Hematopoietic multipotent progenitor cell treated with erythropoietin and hydrocortisone succinate and interleukin-3 and kit ligand, for 15 days (in vitro differentiated cells): ENCODE measurements at regions not wholly inside any gene's neighbourhood (a gene's known extent, or its start where the extent isn't known, plus 50 kb on each side); places are given as distances from the start of the nearest gene placed in this dataset.

ENCODE experiments used
- DNase-seq: peaks from one replicate; pipeline ENCODE4 v3.0.0-alpha.2; 2015; ENCODE audit warnings: low spot score

DNA sequence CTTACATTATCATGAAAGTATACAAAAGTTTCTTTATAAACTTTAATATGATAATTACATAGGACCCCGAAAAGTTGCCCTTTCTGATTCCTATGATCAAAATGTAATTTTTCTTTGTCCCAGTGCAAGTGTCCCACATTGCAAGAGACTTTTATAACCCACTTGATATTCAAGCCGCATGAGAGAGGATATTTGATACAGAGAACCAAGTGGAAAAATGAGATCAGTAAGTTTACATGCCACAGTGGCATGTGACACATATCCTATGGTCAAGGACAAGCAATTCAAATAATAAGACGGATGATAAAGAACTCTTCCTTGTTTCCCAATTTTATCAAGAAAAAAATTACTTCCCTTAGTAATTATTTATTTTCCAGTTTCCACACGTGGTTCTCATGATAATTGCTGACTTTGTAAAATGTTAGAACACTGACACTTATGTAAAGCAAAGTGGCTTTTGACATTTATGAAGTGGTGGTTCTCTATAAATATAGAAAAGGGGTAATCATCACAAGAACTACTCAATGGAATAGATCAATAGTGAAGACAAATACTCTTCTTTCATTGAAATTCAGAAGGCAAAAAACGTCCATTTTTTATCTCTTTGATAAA is 273.7 kb upstream of the NOCT start:
- no peak for DNase-seq

GRCh38 chr4:138740816-138741745 is 274.5 kb upstream of the NOCT start:
- DNase-seq = no peak

GRCh38 chr4:138736362-138736761 is 279.2 kb upstream of the NOCT start:
- no peak for DNase-seq

- no peak for DNase-seq
Measured at GRCh38 chr4:138734746-138735145, 280.8 kb upstream of the NOCT start.

- no peak for DNase-seq
Measured at GRCh38 chr4:138728566-138728965, 287.0 kb upstream of the NOCT start.

- DNase-seq = no peak
Measured at GRCh38 chr4:138727731-138728130, 287.9 kb upstream of the NOCT start.

DNA sequence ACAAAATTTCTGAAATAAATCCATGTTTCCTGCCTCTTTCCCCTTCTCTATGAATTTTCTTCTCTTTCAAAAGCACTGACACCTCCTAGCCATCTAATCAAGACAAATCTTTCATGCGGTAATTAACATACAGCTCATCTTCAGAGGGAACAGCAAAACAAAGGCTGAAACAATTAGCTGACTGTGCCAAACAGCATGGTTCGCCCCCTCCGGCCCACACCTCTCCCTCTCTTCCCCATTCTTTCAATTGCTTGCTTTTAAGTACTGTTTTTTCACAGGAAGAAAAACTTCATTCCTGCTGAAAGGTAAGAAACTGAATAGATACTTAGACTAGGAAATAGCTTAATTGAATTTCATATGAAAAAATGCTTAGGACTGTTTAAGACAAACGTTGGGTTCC is 291.1 kb upstream of the NOCT start:
- DNase-seq = no peak

DNA sequence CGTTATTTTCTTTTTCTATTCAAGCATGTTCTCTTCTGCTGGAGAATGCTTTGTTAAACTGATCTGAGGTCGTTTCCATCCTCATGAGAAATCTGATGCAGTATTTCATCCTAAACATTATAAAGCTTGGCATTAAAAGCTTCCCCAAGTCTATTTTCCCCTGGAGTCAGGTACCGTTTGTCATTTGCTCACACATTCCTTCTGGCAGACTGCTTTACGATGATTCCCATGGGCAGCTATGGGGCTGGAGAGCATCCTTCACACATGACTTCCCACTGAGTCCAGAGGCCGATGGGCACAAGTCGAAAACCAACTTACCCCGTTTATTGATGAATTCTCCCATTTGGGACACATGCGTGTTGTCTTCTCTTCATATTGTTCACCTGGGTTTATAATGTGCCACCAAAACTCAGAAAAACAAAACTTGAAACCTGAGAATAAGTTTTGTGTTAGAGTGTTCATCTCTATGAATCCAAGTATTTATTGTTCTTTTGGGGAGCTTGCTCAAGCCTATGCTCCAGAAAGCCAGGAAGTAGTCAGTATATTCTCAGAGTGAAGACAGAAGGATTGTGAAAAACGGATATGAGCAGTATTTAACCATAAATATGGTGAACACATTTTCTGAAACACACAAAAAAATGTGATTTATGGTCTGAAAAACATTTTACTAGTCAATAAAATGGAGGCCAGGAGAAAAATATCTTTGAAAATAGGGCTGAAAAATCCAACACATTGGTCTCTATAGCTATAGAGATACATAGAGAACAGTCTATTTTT is 298.8 kb upstream of the NOCT start:
- no peak for DNase-seq

GRCh38 chr4:138710297-138710696 is 305.3 kb upstream of the NOCT start:
- no peak for DNase-seq

DNA sequence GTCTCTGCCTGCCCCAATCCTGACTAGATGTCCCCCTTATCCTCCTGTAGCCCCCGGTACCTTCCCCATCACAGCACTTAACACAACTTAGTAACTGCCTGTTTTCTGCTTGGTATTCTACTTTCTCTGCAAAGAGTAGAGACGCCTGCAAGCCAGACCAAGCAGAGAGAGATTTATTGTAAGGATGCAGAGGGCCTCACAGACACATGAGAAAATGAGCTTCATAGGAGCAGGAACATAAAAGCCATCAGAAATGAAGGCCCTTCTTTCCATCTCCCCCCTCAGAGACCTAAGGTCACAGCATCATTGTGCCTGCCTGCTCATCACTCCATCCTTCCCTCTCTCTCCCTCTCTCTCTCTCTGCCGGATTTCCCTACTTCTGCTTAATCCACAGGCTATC is 305.7 kb upstream of the NOCT start:
- no peak for DNase-seq

GRCh38 chr4:138707746-138708677 is 307.6 kb upstream of the NOCT start:
- no peak for DNase-seq

GRCh38 chr4:138706201-138706600 is 309.4 kb upstream of the NOCT start:
- DNase-seq = no peak

GRCh38 chr4:138702190-138702824 is 313.3 kb upstream of the NOCT start:
- DNase-seq = no peak

- DNase-seq = no peak
Measured at GRCh38 chr4:138698641-138699040, 316.9 kb upstream of the NOCT start.

- no peak for DNase-seq
Measured at GRCh38 chr4:138697851-138698250, 317.7 kb upstream of the NOCT start.

GRCh38 chr4:138696771-138697170 is 318.8 kb upstream of the NOCT start:
- DNase-seq = no peak

DNA sequence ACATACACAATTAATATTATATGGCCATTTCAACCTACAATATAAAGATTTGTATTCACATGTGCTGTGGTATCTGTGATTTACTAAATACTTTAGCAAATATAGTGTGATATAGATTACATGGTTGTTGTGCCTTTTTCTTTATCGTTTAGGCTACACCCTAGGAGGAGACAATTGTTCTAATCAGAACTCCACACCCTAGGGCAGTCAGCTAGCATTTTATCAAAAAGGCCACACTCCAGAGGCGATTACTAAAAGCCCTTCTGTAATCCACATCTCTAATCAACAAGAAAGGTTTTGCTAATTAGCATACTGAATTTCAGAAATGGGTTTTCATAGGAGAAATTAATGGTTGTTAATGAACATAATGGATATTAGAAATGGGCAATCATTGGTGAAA is 319.5 kb upstream of the NOCT start:
- DNase-seq = no peak

DNA sequence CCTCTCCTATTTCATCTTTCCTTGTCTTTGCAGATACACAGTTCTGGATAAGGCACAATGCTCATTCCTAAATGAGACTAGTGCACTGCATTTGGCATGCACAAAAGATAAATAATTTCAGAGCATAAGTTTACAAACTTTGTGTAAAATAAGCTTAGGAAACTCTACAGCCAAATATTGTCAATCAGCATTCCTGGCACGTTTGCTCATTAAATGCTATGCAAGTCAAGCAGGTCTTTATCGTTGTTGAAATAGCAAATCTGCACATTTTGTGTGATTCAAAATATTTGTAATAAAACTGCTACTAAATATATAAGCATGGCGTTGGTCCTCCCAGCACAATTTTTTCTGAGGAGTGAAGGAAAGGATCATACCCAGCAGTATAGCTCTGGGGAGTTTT is 322.1 kb upstream of the NOCT start:
- no peak for DNase-seq

- no peak for DNase-seq
Measured at GRCh38 chr4:138692411-138692810, 323.2 kb upstream of the NOCT start.

DNA sequence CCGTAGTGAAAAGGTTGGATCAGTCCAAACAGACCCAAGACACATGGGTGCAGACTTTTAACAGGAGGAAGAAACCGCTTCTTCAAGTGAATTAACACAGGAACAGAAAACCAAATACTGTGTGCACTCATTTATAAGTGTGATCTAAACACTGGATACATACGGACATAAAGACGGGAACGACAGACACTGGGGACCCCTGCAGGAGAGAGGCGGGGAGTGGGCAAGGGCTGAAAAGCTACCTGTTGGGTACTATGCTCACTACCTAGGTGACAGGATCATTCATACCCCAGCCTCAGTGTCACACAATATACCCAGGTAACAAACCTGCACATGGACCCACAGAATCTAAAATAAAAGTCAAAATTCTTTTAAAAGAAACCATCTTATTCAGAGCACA is 326.0 kb upstream of the NOCT start:
- no peak for DNase-seq

DNA sequence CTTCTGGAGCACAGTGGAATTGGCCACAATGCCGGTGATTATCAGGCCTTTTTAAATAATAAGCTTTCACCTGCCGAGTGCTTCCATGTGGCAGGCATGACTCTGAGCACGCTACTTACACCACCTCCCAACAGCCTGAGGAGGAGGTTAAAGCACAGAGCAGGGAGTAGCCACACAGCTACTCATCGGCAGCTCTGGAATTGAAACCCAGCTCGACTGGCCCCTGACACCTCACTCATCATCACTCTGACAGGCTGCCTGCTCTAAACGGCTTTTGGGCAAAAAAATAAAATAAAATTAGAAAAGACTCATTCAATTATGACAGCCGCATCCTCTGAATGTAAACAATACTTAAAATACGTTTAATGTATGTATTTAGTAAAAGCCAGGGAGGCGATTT is 326.4 kb upstream of the NOCT start:
- DNase-seq = no peak
